Upper lobe of right lung (tissue), 1 donor: ENCODE measurements at regions not wholly inside any gene's neighbourhood (a gene's known extent, or its start where the extent isn't known, plus 50 kb on each side); places are given as distances from the start of the nearest gene placed in this dataset.

Experiments
- ATAC-seq: fragments of 200-7000 bp; cut with Tn5 transposase; one replicate; pipeline ENCODE4 v1.9.1; 2020; ENCODE audit warnings: mild to moderate bottlenecking, moderate library complexity
- DNase-seq: peaks from one replicate; pipeline ENCODE4 v3.0.0-alpha.2; 2020
- H3K27ac ChIP-seq: fragments of 200-600 bp; one replicate; pipeline ENCODE4 v1.8.0; 2022
- H3K27me3 ChIP-seq: fragments of 200-600 bp; one replicate; pipeline ENCODE4 v1.8.0; 2022; ENCODE audit warnings: mild to moderate bottlenecking
- H3K36me3 ChIP-seq: fragments of 200-600 bp; one replicate; pipeline ENCODE4 v1.8.0; 2022
- H3K4me1 ChIP-seq: fragments of 200-600 bp; one replicate; pipeline ENCODE4 v1.8.0; 2022
- H3K4me3 ChIP-seq: fragments of 200-600 bp; one replicate; pipeline ENCODE4 v1.8.0; 2022; ENCODE audit warnings: mild to moderate bottlenecking
- H3K9me3 ChIP-seq: fragments of 200-600 bp; one replicate; pipeline ENCODE4 v1.8.0; 2022
- CTCF ChIP-seq: fragments of 200-600 bp; IDR thresholded peaks from one replicate; pipeline ENCODE4 v1.8.0; 2022; ENCODE audit warnings: antibody characterized with exemption
- intact Hi-C: fragments of 100-400 bp; cut with DNase I; formaldehyde crosslinking; loops from one replicate; pipeline ENCODE4 v1.11.0; 2022
- donor health status: DM: no; HTN: yes; CAD: no; lungs with severe emphysema.

GRCh38 chr9:75431375-75431774, 343.1 kb downstream of the OSTF1 start:
- no peak for TF ChIP-seq CTCF
- Histone ChIP-seq H3K27me3 (no peaks in the 10 kb centered on the region), H3K27ac (peak overlapping the region; percentile 77), H3K36me3 (no peaks in the 10 kb centered on the region), H3K9me3 (no peaks in the 10 kb centered on the region), H3K4me3 (no peak overlapping the region), H3K4me1 (peaks cover 13% of the 10 kb centered on the region)
- intact Hi-C loops = no loop called here
- DNase-seq = no peak
- ATAC-seq = no peak

- Histone ChIP-seq H3K9me3 (no peaks in the 10 kb centered on the region), H3K27me3 (no peaks in the 10 kb centered on the region), H3K36me3 (no peaks in the 10 kb centered on the region), H3K27ac (peak overlapping the region; percentile 77), H3K4me3 (no peak overlapping the region), H3K4me1 (peaks cover 13% of the 10 kb centered on the region)
- peak; percentile 56 for ATAC-seq
- intact Hi-C loops = no loop called here
- TF ChIP-seq CTCF = no peak
- DNase-seq = no peak
These were observed 344.1 kb downstream of the OSTF1 start for GRCh38 chr9:75432386-75432785.

GRCh38 chr9:75432888-75433287, 344.6 kb downstream of the OSTF1 start:
- intact Hi-C loops = no loop called here
- peak; percentile 30 for ATAC-seq
- peak overlapping the region; percentile 62 for H3K27ac ChIP-seq
- H3K27me3 ChIP-seq = no peaks in the 10 kb centered on the region
- peaks cover 13% of the 10 kb centered on the region for H3K4me1 ChIP-seq
- no peaks in the 10 kb centered on the region for H3K9me3 ChIP-seq
- DNase-seq = no peak
- H3K4me3 ChIP-seq = no peak overlapping the region
- H3K36me3 ChIP-seq = no peaks in the 10 kb centered on the region
- no peak for TF ChIP-seq CTCF

GRCh38 chr9:75438716-75439115, 350.4 kb downstream of the OSTF1 start:
- ATAC-seq = no peak

GRCh38 chr9:75440914-75441313, 352.6 kb downstream of the OSTF1 start:
- no peak for TF ChIP-seq CTCF
- Histone ChIP-seq H3K27ac (no peak overlapping the region), H3K4me1 (no peaks in the 10 kb centered on the region), H3K36me3 (no peaks in the 10 kb centered on the region), H3K9me3 (no peaks in the 10 kb centered on the region), H3K27me3 (no peaks in the 10 kb centered on the region), H3K4me3 (no peak overlapping the region)
- DNase-seq (no peak), ATAC-seq (no peak)
- intact Hi-C loops = no loop called here

More at GRCh38 chr9:75438716-75439115, 350.4 kb downstream of the OSTF1 start:
- H3K27ac ChIP-seq = no peak overlapping the region
- TF ChIP-seq CTCF = no peak
- no peaks in the 10 kb centered on the region for H3K36me3 ChIP-seq
- H3K9me3 ChIP-seq = no peaks in the 10 kb centered on the region
- no peaks in the 10 kb centered on the region for H3K4me1 ChIP-seq
- H3K27me3 ChIP-seq = no peaks in the 10 kb centered on the region
- no peak overlapping the region for H3K4me3 ChIP-seq
- no peak for DNase-seq
- intact Hi-C loops = no loop called here

- no peak overlapping the region for H3K27ac ChIP-seq
- DNase-seq (no peak), ATAC-seq (no peak)
- H3K36me3 ChIP-seq = no peaks in the 10 kb centered on the region
- no peak for TF ChIP-seq CTCF
- no peaks in the 10 kb centered on the region for H3K27me3 ChIP-seq
- H3K9me3 ChIP-seq = no peaks in the 10 kb centered on the region
- no peaks in the 10 kb centered on the region for H3K4me1 ChIP-seq
- intact Hi-C loops = no loop called here
- no peak overlapping the region for H3K4me3 ChIP-seq
These were observed 356.8 kb downstream of the OSTF1 start for GRCh38 chr9:75445144-75445543.
